ENCODE measurements at regions not wholly inside any gene's neighbourhood (a gene's known extent, or its start where the extent isn't known, plus 50 kb on each side); places are given as distances from the start of the nearest gene placed in this dataset.

GRCh38 chr11:112352907-112353306 lies 92.2 kb upstream of the PLET1 start:
- TF ChIP-seq CTCF (IDR thresholded peaks at IDR 0.05) (no peak), POLR2A (IDR thresholded peaks at IDR 0.05) (no peak)
